ENCODE measurements at regions not wholly inside any gene's neighbourhood (a gene's known extent, or its start where the extent isn't known, plus 50 kb on each side); places are given as distances from the start of the nearest gene placed in this dataset.

DNA sequence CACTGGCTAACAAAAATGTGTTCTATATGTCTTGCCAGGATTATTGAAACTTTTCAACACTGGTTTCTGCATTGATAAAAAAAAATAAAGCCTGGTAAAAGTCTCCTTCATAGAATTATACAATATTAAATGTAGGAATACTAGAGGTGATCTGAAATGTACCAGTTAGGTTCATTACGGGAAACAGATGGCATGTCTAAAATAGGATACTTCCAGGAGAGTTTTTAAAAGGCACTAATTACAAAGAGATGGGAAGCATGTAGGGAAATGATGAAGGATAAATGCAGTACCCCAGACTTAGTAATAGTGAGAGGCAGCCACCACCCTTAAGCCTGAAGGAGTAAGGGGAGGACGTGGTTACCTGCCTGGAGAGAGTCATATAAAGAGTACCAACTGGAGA, 107.0 kb upstream of the NPSR1 start:
- Histone ChIP-seq H3K56ac (ENCODE audit: insufficient read length, low read depth, low read length) (no peak overlapping the region), H3K9me3 (ENCODE audit: control insufficient read depth, low read depth, low read length) (no peaks in the 10 kb centered on the region), H2AK5ac (ENCODE audit: insufficient read length, low read length) (no peak overlapping the region), H3K79me2 (ENCODE audit: insufficient read depth, low read length) (no peaks in the 10 kb centered on the region), H4K20me1 (ENCODE audit: control insufficient read depth, insufficient read depth, insufficient read length) (no peaks in the 10 kb centered on the region), H2BK120ac (ENCODE audit: low read depth, low read length, poor library complexity, severe bottlenecking) (no peak overlapping the region), H3K18ac (ENCODE audit: insufficient read length, low read depth, low read length) (no peak overlapping the region), H2BK15ac (ENCODE audit: low read depth, low read length) (no peak overlapping the region), H2AFZ (ENCODE audit: low read length) (no peak overlapping the region), H4K5ac (ENCODE audit: insufficient read length, low read depth, low read length) (no peak overlapping the region), H3K9ac (ENCODE audit: extremely low read depth, insufficient read length, low read length) (no peak overlapping the region), H3K27ac (ENCODE audit: insufficient read length, low read depth, low read length) (no peak overlapping the region), H3K23ac (ENCODE audit: insufficient read length, low read depth, low read length) (no peak overlapping the region), H3K14ac (ENCODE audit: insufficient read depth, low read length) (no peak overlapping the region), H3K4me1 (ENCODE audit: insufficient read depth, low read length) (no peaks in the 10 kb centered on the region), H3K23me2 (ENCODE audit: insufficient read length, low read depth, low read length, poor library complexity, severe bottlenecking) (no peaks in the 10 kb centered on the region), H3K4me2 (ENCODE audit: insufficient read depth, insufficient read length, low read length) (no peak overlapping the region), H3T11ph (ENCODE audit: low read length) (no peak overlapping the region), H2BK20ac (ENCODE audit: low read depth, low read length, poor library complexity, severe bottlenecking) (no peak overlapping the region), H4K91ac (ENCODE audit: insufficient read length, low read depth, low read length) (no peak overlapping the region), H3K27me3 (ENCODE audit: insufficient read depth, low read length) (no peaks in the 10 kb centered on the region), H3K79me1 (ENCODE audit: insufficient read depth, low read depth, low read length, poor library complexity, severe bottlenecking) (no peaks in the 10 kb centered on the region), H2BK12ac (ENCODE audit: insufficient read length, low read depth, low read length) (no peak overlapping the region), H3K4ac (ENCODE audit: low read depth, low read length) (no peak overlapping the region), H2BK5ac (ENCODE audit: insufficient read length, low read length) (no peak overlapping the region), H4K8ac (replicated peaks; ENCODE audit: insufficient read length, low read depth, low read length) (no peak overlapping the region)
- H3K4me1 Mint-ChIP-seq = no peaks in the 10 kb centered on the region; a peak in 1 of 4 replicates
- no CpG with 5 or more reads among the region's 2 CpGs for WGBS (ENCODE audit: extremely low coverage, insufficient read length, low lambda C conversion rate)
- H3K9me3 Mint-ChIP-seq = peaks cover 20 to 25% of the 10 kb centered on the region in 2 experiments
- H3K36me3 Mint-ChIP-seq (ENCODE audit: insufficient read depth in 1 of 3, low read depth in 3 of 3) = peaks cover 2 to 14% (median 4%) of the 10 kb centered on the region in 3 experiments; a peak in 5 of 7 replicates
- H3K4me3 Mint-ChIP-seq = no peak overlapping the region
- no peak overlapping the region for H3K27ac Mint-ChIP-seq
- DNase-seq = no peak
- no peaks in the 10 kb centered on the region; the same call in 1 of the 2 replicates for H3K27me3 Mint-ChIP-seq (ENCODE audit: low read depth)
- TF ChIP-seq, protein P1, sequence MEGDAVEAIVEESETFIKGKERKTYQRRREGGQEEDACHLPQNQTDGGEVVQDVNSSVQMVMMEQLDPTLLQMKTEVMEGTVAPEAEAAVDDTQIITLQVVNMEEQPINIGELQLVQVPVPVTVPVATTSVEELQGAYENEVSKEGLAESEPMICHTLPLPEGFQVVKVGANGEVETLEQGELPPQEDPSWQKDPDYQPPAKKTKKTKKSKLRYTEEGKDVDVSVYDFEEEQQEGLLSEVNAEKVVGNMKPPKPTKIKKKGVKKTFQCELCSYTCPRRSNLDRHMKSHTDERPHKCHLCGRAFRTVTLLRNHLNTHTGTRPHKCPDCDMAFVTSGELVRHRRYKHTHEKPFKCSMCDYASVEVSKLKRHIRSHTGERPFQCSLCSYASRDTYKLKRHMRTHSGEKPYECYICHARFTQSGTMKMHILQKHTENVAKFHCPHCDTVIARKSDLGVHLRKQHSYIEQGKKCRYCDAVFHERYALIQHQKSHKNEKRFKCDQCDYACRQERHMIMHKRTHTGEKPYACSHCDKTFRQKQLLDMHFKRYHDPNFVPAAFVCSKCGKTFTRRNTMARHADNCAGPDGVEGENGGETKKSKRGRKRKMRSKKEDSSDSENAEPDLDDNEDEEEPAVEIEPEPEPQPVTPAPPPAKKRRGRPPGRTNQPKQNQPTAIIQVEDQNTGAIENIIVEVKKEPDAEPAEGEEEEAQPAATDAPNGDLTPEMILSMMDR (conservative IDR thresholded peaks at IDR 0.05) = no peak

Measured in H9 (cell line).